ENCODE measurements at regions not wholly inside any gene's neighbourhood (a gene's known extent, or its start where the extent isn't known, plus 50 kb on each side); places are given as distances from the start of the nearest gene placed in this dataset.
"Not testable (repeated sequence)": the region's sequence is repeated elsewhere in the genome, so short reads cannot be mapped to it uniquely, and the experiment has no call there.

DNA sequence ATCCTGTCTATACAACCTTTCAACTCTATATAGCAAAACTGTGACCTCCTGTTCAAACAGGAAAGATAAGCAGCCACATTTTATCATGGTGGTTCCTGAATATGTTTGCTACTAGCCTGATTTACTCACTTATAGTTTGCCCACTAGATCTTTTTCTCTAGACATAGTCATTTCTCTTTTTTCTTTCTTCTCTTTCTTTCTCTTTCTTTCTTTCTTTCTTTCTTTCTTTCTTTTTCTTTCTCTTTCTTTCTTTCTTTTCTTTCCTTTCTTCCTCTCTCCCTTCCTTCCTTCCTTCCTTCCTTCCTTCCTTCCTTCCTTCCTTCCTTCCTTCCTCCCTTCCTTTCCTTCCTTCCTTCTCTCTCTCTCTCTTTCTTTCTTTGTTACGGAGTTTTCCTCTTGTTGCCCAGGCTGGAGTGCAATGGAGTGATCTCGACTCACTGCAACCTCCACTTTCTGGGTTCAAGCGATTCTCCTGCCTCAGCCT is 142.0 kb upstream of the TBL1XR1 start:
- DNase-seq = not testable (repeated sequence)

DNA sequence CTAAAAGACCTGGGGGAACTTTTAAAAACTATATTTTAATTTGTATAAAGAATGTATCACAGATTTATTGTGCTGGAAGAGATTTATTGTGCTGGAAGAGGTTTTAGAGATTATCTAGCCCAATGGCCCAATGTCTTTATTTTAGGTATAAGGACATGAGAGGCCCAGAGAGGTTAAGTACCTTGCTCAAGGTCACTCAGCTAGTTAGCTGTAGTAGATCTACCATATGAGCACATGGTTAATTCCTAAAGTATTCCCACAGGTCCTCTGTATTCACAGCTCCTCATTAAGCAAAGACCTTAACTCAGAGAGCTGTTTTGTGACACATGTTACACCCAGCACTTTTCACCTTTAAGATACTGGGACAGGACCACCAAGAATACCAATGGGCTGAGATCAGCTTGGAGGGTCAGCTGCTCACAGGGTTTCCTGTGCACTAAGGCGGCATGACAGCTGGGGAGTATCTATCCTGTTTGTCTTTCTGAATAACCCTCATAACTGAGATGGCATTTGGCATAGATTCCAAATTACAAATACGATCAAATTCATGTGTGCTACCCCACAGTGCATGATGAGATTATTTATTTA is 143.1 kb upstream of the TBL1XR1 start:
- no peak for DNase-seq

DNA sequence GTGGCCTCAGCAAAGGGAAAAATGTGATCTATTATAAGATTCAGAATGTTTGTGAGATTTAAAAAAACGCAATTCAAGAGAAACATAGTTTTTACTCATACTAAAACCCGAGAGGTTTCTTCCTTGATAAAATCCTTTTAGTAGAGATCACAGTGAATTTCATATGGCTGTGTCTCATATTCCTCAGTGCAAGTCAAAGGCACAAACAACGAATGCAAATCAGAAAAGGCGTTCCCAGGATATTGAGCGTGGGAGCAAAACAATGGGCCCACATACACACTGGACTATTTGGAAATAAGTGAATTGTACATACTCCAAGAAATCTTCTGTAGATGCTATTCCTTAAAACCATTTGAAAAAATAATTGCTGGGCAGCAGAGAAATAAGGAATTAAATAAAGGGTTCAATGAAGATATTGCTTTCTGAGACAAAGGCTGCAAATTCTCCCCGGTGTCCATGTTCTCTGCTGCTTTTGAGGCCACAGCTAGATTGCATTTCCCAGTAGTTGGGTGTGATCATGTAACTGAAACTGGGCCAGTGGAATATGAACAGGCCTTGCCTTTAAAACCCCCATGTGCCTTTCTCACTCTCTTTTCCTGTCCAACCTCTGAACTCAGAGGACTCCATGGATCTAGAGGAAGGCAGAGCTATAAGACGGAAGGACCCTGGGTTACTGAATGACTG is 144.6 kb upstream of the TBL1XR1 start:
- no peak for DNase-seq

DNA sequence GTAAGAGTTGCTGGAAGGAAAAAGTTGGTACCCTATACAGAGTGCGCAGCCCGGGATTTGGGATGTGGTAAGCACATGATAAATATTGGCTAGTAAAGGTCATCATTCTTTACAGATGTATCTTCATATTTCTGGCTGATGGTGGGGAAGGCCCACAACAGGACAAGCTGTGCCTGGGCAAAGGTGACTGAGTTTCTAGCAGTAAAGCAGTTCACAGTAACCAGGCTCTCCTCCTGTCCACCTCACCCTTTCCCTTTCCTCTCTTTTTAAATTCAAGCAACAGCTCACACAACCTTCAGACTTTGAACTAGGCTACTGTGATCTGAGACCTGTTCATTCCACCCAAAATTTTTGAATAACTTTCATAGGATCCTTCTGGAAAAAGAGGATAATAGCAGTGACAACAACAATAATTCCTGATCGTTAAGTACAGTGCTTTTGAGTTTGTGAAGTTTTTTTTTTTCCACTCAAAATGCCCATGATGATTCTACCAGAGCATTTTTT is 145.9 kb upstream of the TBL1XR1 start:
- DNase-seq = no peak

DNA sequence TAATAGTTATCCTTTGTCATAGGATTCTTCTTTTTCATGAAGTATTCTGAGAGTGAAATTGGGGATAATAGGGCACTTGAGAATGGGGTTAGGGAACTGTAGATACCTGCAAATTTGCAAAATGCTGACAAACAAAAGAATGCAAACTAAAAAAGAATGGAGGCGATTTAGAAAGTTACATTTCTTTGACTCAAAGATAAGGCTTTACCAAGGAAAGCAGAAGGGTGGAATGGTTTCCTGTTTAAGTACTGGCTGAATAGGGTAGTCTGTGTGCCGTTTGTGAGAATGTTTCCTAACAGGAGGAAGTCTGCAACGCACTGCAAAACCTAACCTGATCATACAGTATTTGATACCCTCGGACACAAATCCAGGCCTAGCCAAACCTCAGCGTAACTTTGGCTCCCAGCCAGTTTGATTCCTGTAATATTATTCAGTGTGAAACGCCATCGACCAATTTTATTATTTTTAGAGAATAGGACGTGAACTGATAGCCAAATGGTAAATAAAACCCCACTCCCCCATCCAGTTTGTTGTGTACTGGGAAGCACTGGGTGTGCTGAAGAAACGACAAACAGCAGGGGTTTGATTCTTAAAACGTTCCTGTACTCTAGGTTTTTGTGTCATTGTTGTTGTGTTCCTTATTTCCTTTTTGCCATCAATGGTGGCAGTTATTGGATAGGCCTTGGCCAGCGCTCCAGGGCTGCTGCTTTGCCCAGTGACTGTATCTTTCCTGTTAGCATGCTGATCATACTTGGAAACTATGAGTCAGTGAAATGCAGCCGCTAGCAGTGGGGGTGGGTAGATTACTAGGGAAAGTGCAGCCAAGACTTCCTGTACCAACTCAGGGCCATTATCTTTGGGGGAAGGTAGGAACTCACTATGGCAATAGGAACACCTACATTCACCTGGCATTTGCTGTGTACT is 148.0 kb upstream of the TBL1XR1 start:
- peak; percentile 97 for DNase-seq

DNA sequence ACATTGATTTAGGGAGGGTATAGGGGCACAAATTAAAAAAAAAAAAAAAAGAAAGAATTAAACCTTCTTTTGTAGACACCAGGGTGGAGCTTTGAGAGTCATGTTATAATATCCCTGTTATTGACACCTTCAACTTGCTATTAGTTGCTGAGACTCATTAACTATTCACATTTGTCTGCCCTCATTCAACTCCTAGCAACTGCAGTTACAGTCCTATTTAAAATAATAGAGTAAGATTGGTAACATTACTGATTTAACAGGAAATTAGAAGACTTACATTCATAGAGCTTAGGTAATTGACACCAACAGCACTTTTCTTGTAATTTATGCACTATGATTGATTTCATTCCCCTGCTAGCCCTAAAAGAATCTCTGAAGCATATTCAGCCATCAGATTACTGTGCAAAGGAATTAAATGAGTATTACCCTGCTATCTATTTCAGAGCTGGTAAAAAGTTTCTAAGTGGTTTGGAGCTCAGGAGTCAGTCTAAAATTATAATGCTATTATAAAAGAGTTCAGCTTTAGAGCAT is 148.8 kb upstream of the TBL1XR1 start:
- DNase-seq = no peak

DNA sequence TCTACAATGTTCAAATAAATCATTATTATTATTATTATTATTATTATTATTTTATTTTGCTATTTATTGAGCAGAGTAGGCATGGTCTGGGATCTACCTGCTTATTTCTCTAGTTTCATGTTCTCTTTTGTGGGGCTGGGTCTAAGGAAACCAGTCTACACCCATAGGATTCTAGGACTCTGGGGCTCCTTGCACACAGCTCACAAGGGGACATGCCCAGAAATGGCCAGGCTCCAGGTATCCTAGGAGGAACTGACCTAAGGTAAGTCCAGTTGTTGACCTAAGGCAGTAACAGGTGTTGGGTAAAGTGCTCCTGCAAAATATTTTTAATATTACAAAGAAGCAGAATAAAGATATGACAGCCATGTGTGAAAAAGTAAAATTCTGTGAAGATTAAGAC is 149.6 kb upstream of the TBL1XR1 start:
- DNase-seq = no peak

DNA sequence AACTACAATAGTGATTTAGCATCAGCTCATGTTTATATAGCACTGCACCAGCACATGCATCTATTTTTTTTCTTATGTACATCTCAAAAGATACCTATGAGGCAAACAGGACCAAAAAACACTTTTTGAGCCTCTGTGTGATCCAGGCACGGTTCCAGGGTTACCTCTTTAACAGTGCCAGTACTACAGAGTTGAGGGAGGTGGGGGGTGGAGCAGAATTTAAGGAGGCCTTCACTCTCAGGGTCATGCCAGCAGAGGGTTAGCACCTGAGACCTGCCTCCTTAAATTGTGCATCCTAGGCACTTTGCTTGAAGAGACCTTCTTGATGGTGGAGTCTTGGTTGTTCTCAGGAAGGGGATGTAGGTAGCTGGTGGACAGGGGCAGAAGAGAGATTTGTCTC is 150.3 kb upstream of the TBL1XR1 start:
- DNase-seq = no peak

DNA sequence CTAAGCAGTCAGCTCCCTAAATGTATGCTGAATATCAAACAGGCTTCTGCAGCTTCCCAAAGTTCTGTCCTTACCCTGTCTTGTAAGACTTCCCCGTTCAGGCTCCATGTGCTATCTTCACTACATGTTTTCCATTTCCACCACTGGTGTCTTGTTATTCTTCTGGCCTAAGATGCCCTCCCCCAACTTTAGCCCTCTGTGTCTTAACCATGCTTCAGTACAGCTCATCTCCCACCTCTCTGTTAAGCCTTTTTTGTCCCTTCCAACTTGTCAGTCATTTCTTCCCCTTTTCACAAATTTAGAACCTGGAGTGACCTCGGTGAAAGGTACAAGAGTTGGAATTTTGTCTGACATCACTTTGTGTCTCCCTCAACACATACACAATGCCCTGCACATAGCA is 151.7 kb upstream of the TBL1XR1 start:
- DNase-seq = no peak

DNA sequence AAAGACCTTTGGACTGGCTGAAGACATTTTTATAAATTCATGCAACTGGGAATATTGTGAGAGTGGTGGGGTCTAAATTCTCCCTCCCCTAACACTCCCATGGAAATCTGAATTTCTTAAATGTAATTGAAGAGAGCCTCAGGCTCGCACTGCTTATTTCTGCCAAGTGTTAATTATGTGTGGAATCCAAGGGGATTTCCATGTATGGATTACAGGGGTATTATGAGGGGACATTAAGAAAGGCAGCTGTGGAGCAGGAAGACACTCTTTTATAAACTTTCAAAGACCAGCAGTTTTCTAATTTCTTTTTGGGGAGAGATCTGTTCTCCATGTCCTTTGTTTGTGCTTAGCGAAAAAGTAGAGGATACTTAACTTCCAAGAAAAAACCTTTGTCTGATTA is 152.1 kb upstream of the TBL1XR1 start:
- DNase-seq = no peak

DNA sequence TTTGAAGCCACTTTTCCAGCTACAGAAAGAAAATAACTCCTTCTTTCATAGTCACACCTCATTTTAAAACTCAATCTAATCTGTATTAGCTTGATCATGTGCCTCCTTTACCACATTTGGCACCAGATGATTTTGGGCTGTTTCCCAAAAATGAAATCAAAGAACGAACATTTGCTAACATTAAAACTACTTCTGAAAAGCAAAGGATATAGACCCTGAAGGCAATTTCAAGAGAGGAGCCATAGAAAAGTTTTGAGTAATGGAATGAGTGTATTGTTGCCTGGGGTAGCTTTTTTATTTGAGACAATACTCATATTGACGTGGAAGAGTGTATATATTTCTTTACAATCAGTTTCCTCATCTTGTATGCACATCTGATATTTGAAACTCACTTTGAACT is 152.8 kb upstream of the TBL1XR1 start:
- no peak for DNase-seq

DNA sequence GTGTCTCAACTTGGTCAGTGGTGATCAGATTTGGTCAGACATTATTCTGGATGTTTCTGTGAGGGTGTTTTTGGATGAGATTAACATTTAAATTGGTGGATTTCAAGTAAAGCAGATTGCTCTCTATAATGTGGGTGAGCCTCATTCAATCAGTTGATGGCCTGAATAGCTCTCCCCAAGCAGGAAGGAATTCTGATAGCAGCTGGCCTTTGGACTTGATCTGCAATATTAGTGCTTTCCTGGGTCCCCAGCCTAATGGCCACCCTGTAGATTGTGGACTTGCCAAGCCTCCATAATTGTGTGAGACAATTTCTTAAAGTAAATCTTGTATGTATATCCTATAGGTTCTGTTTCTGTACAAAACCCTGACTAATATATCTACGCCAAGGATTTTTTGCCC is 153.9 kb upstream of the TBL1XR1 start:
- DNase-seq = no peak

DNA sequence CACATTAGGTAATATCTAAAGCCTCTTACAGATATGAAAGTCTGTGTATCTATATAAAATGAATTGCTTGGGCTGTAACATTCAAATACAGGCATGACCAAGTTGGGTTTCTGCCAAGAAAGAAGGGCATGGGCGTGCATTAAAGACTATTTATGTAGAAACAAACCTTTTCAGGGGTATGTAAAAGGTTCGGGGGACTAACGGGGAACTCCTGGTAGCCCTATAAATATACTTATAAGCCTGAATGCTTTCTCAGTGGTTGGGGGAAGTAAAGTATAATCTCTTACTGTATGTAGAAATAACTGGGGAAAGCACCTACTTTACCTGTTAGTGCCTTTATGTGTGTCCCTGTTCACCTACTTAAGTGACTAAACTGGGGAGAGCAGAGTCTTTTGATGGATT is 154.5 kb upstream of the TBL1XR1 start:
- DNase-seq = no peak

DNA sequence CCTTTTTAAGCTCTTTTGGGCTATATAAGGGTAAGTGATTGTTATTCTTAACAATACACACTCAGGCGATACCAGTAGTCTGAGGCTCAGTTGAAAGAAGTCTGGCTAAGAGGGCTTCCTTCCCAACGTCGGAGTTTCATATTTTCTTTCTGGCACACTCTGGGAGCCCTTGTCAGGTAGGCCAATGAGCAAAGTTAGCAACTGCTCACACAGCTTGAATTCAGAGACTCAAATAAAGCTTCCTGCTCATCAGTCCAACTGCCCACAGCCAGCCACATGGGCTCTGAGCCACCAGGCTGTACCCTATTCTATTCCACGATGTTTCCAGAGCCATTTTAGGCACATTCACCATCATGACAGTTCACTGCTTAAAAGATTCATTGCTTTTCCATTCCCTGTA is 155.1 kb upstream of the TBL1XR1 start:
- no peak for DNase-seq

DNA sequence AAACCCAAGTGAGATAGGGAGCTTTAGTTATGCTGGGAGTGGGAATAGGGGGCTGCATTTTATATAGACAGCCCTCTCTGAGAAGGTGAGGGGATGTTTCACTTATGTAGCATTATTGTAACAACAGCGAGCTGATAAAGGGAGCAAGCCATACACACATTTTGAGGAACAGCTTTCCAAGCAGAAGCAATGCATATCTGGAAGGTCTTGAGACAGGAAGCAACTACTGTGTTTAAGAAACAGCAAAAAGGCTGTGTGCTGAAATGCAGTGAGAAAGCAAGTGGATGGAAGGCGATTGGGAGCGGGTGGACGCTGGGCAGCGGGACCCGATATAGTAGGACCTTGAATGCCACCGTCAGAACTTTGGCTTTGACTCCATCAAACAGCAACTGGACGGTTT is 155.9 kb upstream of the TBL1XR1 start:
- no peak for DNase-seq

DNA sequence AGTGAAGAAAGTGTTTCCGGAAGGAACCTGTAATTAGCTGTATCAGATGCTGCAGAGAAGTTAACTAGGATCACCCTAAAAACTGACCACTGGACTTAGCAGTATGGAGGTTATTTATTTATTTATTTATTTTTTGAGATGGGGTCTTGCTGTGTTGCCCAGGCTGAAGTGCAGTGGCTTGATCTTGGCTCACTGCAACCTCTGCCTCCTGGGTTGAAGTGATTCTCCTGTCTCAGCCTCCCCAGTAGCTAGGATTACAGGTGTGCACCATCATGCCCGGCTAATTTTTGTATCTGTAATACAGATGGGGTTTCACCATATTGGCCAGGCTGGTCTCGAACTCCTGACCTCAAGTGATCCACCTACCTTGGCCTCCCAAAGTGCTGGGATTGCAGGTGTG is 156.6 kb upstream of the TBL1XR1 start:
- DNase-seq = not testable (repeated sequence)

DNA sequence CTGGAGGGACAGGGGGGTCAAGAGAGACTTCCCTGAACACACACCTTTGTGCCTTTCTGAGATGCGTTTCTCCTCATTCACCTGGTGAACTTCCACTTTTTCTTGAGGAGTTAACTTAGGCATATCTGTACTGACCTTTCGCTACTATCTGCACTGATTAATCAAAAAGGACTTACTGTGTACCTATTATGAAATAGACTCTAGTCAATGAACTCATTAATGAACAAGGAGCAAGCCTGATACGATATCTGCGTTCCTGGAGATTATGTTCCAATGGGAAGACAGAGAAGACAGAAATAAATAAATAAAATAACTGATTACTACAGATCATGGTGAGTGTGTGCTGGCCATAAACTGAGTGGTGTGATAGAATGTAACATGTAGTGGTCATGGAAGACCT is 157.2 kb upstream of the TBL1XR1 start:
- no peak for DNase-seq

DNA sequence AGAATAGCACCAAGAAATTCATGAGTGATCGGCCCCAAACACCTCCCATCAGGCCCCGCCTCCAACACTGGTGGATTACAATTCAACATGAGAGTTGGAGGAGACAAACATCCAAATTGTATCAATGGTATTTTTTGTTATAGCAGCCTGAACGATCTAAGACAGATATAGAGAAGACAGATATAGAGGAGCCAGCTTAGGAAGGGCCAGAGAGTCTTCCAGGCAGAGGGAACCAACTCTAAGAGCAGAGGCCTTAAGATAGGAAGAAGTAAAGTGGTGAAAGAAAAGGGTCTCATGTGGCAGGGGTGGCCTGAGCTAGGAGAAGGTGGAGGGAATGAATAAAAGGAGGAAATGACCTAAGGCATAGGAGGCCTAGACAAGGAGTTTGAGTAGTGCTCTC is 158.8 kb upstream of the TBL1XR1 start:
- no peak for DNase-seq

DNA sequence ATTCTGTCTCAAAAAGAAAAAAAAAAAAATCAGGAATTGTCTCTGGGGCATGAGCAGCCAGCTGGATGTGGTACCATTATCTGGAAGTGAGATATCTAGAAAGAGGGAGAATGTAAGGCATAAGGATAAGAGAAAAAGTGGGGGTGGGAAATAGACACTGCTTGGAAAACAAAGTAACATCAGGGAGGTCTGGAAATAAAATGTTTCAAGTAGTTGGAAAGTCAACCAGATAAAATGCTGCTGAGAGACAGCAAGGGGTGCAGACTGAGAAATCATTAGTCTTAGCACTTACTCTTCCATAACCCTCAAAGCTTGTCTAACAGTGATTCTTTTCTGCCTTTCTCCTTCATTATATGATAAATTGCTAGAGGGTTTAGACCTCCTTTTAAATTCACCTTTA is 159.7 kb upstream of the TBL1XR1 start:
- no peak for DNase-seq

DNA sequence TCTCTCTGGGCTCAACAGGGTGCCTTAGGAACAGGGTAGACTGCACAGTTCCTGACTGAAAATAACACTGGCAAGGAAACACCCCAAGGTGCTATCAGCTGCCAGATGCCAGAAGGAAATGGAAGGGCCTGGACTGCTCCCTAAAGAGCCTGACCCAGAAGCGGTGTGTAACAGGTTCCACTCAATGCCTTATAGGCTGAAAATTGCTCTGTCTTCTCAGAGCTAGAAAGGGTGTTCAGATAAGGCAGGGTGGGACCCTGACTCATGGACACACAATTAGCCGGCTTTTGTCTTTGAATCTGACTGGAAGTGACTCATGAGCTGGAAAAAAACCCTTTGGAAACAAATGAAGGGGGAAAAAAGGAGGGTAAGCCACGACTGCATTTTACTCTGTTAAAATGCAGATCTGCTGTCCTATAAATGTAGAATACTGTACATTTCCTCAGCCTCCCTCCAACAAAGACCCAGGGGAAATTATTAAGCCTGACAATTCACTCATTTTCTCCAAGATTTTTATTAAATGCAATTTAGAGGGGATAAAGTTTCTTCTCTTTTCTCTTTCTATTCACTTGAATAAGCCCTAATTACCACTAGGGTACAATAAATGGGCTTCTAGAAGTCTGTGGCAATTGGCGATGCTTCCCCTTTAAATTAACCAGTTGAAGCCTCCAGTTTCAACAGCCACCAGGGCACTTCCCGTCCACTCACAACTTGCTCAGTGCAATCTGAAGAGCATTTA is 160.2 kb upstream of the TBL1XR1 start:
- DNase-seq = peak; percentile 78

DNA sequence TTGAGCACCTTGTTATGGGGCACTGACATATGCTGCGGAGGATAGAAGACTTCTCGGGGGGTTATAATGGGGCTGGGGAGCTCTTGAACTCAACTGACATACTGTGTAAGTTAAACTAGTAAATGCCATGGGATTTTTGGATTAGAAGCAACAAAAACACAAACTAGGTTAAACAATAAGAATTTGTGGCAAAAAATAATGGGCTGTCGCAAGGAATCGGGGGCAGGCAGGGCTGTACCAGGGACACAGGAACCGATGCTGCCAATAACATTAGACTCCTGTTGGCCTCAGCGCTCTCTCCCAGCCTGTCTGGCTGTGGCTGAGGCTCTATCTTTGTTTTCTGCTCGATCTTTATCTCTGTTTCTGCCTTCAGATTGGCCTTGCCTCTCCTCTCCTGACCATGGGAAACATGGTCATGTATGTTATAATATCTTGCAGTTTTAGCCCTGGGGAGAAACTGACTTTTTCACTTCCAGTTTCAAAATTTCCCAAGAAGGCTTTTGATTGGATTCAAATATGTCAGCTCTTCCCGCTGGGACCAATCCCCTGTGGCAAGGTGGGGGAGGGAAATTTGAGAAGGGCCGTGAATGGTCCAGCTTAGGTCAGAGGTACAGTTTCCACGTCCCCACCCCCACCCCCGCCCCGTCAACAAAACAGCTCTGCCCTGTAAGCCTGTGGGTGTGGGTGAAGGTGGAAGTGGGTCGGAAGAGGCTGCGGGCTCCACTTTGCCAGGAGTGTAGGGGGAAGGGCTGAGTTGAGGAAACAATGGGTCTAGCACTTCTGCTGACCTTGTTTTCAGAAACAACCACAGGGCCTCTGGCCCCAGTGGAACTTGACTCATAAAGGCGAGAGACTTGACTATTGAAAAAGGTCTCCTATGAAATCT is 161.1 kb upstream of the TBL1XR1 start:
- DNase-seq = peak; percentile 70

All from fibroblast of skin of scalp (primary cell).